HCT116 (cell line): ENCODE measurements at regions not wholly inside any gene's neighbourhood (a gene's known extent, or its start where the extent isn't known, plus 50 kb on each side); places are given as distances from the start of the nearest gene placed in this dataset.

Source experiments
- ATAC-seq: fragments of 200-7000 bp; cut with Tn5 transposase; 2 replicates; pipeline ENCODE4 v1.9.1; 2020; ENCODE audit warnings: mild to moderate bottlenecking, moderate library complexity
- BruUV-seq: library from RNA; stranded (reverse); fragments of 400-500 nt; replicated peaks from 2 replicates; lab custom pipeline; 2021; lab: Mats Ljungman, UMichigan
- CTCF ChIA-PET: fragments of 300-600 bp; sonication (Branson Sonifier 250); formaldehyde crosslinking; loops from one replicate; lab custom pipeline; 2021; ENCODE audit warnings: antibody characterized with exemption; lab: Charles Lee
- POLR2A ChIA-PET: fragments of 300-600, 350-600 bp; sonication (Branson Sonifier 250); formaldehyde crosslinking; loops from one replicate; lab custom pipeline; 2021; ENCODE audit warnings: antibody characterized with exemption; lab: Charles Lee
- RAD21 ChIA-PET, 2 experiments: fragments of 300-600 bp; sonication (Branson Sonifier 250); formaldehyde crosslinking; loops; one replicate each; lab custom pipeline; 2023; ENCODE audit warnings: low total read pairs in 2 of 2; ENCODE audit not compliant: uncharacterized antibody in 2 of 2, unreplicated experiment in 2 of 2, low non-redundant PET in 1 of 2; lab: Charles Lee
- DNase-seq: peaks from one replicate; pipeline ENCODE4 v3.0.0-alpha.2; 2010; ENCODE audit warnings: low read depth, low spot score
- H2AFZ ChIP-seq: fragments of 200-600 bp; shearing (Covaris generic), sonication (generic); 2 replicates; pipeline ENCODE4 v1.6.1; 2017; ENCODE audit warnings: low read depth, mixed run types, mixed read lengths, antibody characterized with exemption, low read length; ENCODE audit not compliant: poor library complexity, severe bottlenecking
- H3K27ac ChIP-seq: 2 replicates; pipeline ENCODE4 v1.5.1; 2012; ENCODE audit warnings: low read depth, low read length
- H3K27me3 ChIP-seq: fragments of 200-600 bp; sonication (generic); 2 replicates; pipeline ENCODE4 v1.6.1; 2016; ENCODE audit warnings: mixed run types, low read length, mixed read lengths; ENCODE audit not compliant: insufficient read depth
- H3K36me3 ChIP-seq, 2 experiments: fragments of 200-500 bp in 1 of 2; fragments of 200-600 bp in 1 of 2; sonication (Bioruptor generic) in 1 of 2; sonication (generic) in 1 of 2; 2 replicates each; pipeline versions ENCODE4 v1.5.1 to v1.6.1; 2014 to 2016; ENCODE audit warnings: low read length in 2 of 2, inconsistent platforms in 1 of 2, mixed read lengths in 1 of 2, mixed run types in 1 of 2; ENCODE audit not compliant: insufficient read depth in 2 of 2, control insufficient read depth in 1 of 2
- H3K4me1 ChIP-seq, 2 experiments: fragments of 200-600 bp in 1 of 2; sonication (generic) in 1 of 2; 2 replicates each; pipeline versions ENCODE4 v1.5.1 to v1.6.1; 2012 to 2017; ENCODE audit warnings: low read length in 2 of 2, inconsistent platforms in 1 of 2, mild to moderate bottlenecking in 1 of 2, mixed read lengths in 1 of 2, mixed run types in 1 of 2, moderate library complexity in 1 of 2; ENCODE audit not compliant: insufficient read depth in 2 of 2, control insufficient read depth in 1 of 2
- H3K4me2 ChIP-seq: fragments of 200-600 bp; sonication (generic); 2 replicates; pipeline ENCODE4 v1.6.1; 2017; ENCODE audit warnings: mixed run types, low read length, mixed read lengths
- H3K4me3 ChIP-seq, 2 experiments: fragments of 200-600 bp in 1 of 2; sonication (generic) in 1 of 2; replicated peaks in 1 of 2; 2 replicates each; pipeline ENCODE4 v1.5.1; 2011 to 2016; ENCODE audit warnings: low read length in 2 of 2, control low read depth in 1 of 2, low read depth in 1 of 2, mild to moderate bottlenecking in 1 of 2, mixed read lengths in 1 of 2, mixed run types in 1 of 2
- H3K79me2 ChIP-seq: fragments of 200-600 bp; sonication (generic); 2 replicates; pipeline ENCODE4 v1.6.1; 2017; ENCODE audit warnings: mild to moderate bottlenecking, mixed run types, low read length, moderate library complexity, mixed read lengths; ENCODE audit not compliant: insufficient read depth
- H3K9ac ChIP-seq: fragments of 200-600 bp; sonication (generic); 2 replicates; pipeline ENCODE4 v1.6.1; 2016; ENCODE audit warnings: low read length, mixed read lengths
- H3K9me2 ChIP-seq: fragments of 200-600 bp; sonication (generic), shearing (Covaris generic); 2 replicates; pipeline ENCODE4 v1.6.1; 2017; ENCODE audit warnings: mixed run types, mild to moderate bottlenecking, moderate library complexity; ENCODE audit not compliant: insufficient read depth
- H3K9me3 ChIP-seq, 2 experiments: fragments of 200-500 bp in 1 of 2; fragments of 200-600 bp in 1 of 2; sonication (Bioruptor generic) in 1 of 2; sonication (generic) in 1 of 2; 2 replicates each; pipeline ENCODE4 v1.6.1; 2014 to 2017; ENCODE audit warnings: low read length in 2 of 2, mixed read lengths in 2 of 2, inconsistent platforms in 1 of 2, low read depth in 1 of 2, mild to moderate bottlenecking in 1 of 2, mixed run types in 1 of 2, moderate library complexity in 1 of 2; ENCODE audit not compliant: control insufficient read depth in 1 of 2, insufficient read depth in 1 of 2
- H4K20me1 ChIP-seq: fragments of 200-600 bp; sonication (generic), shearing (Covaris generic); 2 replicates; pipeline ENCODE4 v1.6.1; 2017; ENCODE audit warnings: mixed run types, mild to moderate bottlenecking, moderate library complexity; ENCODE audit not compliant: insufficient read depth
- RAD21 ChIP-seq: IDR thresholded peaks from 2 replicates; pipeline ENCODE4 v1.6.1; 2012; ENCODE audit warnings: low read depth, mild to moderate bottlenecking
- REST ChIP-seq: IDR thresholded peaks from 2 replicates; pipeline ENCODE4 v1.6.1; 2012; ENCODE audit warnings: low read depth
- TCF7L2 ChIP-seq: IDR thresholded peaks from 2 replicates; pipeline ENCODE4 v1.7.0; 2011; ENCODE audit warnings: borderline replicate concordance, inconsistent platforms; ENCODE audit not compliant: insufficient read depth, insufficient read length; ENCODE audit errors: extremely low read depth
- YY1 ChIP-seq: IDR thresholded peaks from 2 replicates; pipeline ENCODE4 v1.6.1; 2011; ENCODE audit warnings: low read length, low read depth, moderate library complexity, mild to moderate bottlenecking; ENCODE audit not compliant: insufficient replicate concordance; ENCODE audit errors: extremely low read depth
- intact Hi-C: fragments of 100-400 bp; cut with micrococcal nuclease; formaldehyde crosslinking; loops from 2 replicates; pipeline ENCODE4 v1.10.0; 2022
- TF ChIP-seq, protein P1 (sequence below), 3 experiments: fragments of 200-600 bp in 1 of 3; sonication (generic) in 1 of 3; IDR thresholded peaks in 2 of 3; conservative IDR thresholded peaks in 1 of 3; 2 replicates each; pipeline ENCODE4 v1.5.1; 2012 to 2017; ENCODE audit warnings: low read depth in 2 of 3, low read length in 2 of 3, antibody characterized with exemption in 1 of 3, borderline replicate concordance in 1 of 3, control low read depth in 1 of 3, mild to moderate bottlenecking in 1 of 3, mixed read lengths in 1 of 3, mixed run types in 1 of 3, moderate library complexity in 1 of 3; ENCODE audit not compliant: insufficient read depth in 1 of 3

- POLR2A ChIA-PET = interaction anchor here (0.6 to 1.4 kb wide), 3 partner anchors 180 to 446 kb away, joined by 3 to 4 read pairs (median 3); partner anchors contain the start of gene NOP56
- Histone ChIP-seq H3K4me3 (peak overlapping the region; percentile 40 to 56), H3K9ac (0 out of 2 replicates have a peak overlapping the region, but pooled peaks have one; percentile 11)
Measured at GRCh38 chr20:2206957-2207769, 88.6 kb upstream of the TGM3 start.

More at GRCh38 chr20:2206957-2207769, 88.6 kb upstream of the TGM3 start:
- Histone ChIP-seq H3K9me2 (no peaks in the 10 kb centered on the region), H3K27ac (peak overlapping the region; percentile 11; the same call in 1 of the 2 replicates), H3K4me2 (peak overlapping the region; percentile 84), H2AFZ (peak overlapping the region; percentile 97), H4K20me1 (no peaks in the 10 kb centered on the region), H3K36me3 (no peaks in the 10 kb centered on the region), H3K9me3 (no peaks in the 10 kb centered on the region), H3K27me3 (no peaks in the 10 kb centered on the region), H3K79me2 (no peaks in the 10 kb centered on the region), H3K4me1 (peaks cover 4 to 15% of the 10 kb centered on the region in 2 experiments; a peak in 2 of 4 replicates)
- ATAC-seq (peak; percentile 99), DNase-seq (peak; percentile 29)
- intact Hi-C loops = loop anchor here (1.0 to 10.0 kb wide), 3 partner anchors 196 to 468 kb away; no protein-coding TSS in a partner anchor
- no peak for TF ChIP-seq YY1
- TF ChIP-seq RAD21 = peak; percentile 87
- no peak for TF ChIP-seq TCF7L2
- TF ChIP-seq, protein P1, sequence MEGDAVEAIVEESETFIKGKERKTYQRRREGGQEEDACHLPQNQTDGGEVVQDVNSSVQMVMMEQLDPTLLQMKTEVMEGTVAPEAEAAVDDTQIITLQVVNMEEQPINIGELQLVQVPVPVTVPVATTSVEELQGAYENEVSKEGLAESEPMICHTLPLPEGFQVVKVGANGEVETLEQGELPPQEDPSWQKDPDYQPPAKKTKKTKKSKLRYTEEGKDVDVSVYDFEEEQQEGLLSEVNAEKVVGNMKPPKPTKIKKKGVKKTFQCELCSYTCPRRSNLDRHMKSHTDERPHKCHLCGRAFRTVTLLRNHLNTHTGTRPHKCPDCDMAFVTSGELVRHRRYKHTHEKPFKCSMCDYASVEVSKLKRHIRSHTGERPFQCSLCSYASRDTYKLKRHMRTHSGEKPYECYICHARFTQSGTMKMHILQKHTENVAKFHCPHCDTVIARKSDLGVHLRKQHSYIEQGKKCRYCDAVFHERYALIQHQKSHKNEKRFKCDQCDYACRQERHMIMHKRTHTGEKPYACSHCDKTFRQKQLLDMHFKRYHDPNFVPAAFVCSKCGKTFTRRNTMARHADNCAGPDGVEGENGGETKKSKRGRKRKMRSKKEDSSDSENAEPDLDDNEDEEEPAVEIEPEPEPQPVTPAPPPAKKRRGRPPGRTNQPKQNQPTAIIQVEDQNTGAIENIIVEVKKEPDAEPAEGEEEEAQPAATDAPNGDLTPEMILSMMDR (IDR thresholded peaks at IDR 0.05 in 2 of 3, conservative IDR thresholded peaks at IDR 0.05 in 1 of 3; ENCODE audit: borderline replicate concordance in 1 of 3, insufficient read depth in 1 of 3, low read depth in 2 of 3, low read length in 2 of 3) = peak; percentile 68 to 84 (median 77)
- TF ChIP-seq REST = no peak
- ChIA-PET CTCF (interaction anchor here (0.6 to 2.4 kb wide), 33 partner anchors 9 to 1589 kb away, joined by 3 to 53 read pairs (median 4); no protein-coding TSS in a partner anchor), RAD21 (interaction anchor here (1.1 to 1.3 kb wide), 2 partner anchors 245 kb away, joined by 3 to 5 read pairs; no protein-coding TSS in a partner anchor)
- no TSS peak for BruUV-seq
